ENCODE measurements at regions not wholly inside any gene's neighbourhood (a gene's known extent, or its start where the extent isn't known, plus 50 kb on each side); places are given as distances from the start of the nearest gene placed in this dataset.

DNA sequence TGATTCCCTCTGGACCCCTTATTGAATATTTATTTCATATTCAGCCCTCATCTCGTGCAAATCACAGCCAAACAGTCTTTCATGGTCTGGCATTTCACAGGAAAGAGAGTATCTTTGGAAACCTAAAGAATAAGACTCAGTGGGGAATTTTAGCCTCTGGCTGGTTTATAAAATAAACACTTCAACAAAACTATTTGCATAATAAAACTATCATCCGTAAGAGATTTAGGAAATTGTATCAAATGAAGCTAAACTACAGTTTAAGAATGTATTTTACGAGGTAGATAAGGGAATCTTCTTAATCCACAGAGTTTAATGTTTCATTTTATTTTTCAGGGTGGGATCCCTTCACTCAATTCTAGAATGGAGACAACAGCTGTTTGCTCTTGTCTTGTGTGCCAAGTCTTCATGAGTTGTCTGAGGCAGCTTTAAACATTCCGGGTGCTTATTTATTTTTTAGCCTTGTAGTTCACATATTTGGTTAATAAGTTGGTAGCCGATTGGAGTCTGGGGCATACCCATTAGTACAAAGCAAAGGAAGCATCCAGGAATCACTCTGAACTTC is 634.4 kb upstream of the KLF12 start:
- TF ChIP-seq, protein P1, sequence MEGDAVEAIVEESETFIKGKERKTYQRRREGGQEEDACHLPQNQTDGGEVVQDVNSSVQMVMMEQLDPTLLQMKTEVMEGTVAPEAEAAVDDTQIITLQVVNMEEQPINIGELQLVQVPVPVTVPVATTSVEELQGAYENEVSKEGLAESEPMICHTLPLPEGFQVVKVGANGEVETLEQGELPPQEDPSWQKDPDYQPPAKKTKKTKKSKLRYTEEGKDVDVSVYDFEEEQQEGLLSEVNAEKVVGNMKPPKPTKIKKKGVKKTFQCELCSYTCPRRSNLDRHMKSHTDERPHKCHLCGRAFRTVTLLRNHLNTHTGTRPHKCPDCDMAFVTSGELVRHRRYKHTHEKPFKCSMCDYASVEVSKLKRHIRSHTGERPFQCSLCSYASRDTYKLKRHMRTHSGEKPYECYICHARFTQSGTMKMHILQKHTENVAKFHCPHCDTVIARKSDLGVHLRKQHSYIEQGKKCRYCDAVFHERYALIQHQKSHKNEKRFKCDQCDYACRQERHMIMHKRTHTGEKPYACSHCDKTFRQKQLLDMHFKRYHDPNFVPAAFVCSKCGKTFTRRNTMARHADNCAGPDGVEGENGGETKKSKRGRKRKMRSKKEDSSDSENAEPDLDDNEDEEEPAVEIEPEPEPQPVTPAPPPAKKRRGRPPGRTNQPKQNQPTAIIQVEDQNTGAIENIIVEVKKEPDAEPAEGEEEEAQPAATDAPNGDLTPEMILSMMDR (IDR thresholded peaks at IDR 0.05), result no peak
- no peak for TF ChIP-seq POLR2AphosphoS5 (IDR thresholded peaks at IDR 0.05; ENCODE audit: insufficient read depth in 1 of 2, low read depth in 1 of 2)
